GM12891 (cell line): ENCODE measurements at regions not wholly inside any gene's neighbourhood (a gene's known extent, or its start where the extent isn't known, plus 50 kb on each side); places are given as distances from the start of the nearest gene placed in this dataset.

Source experiments
- PAX5 ChIP-seq: IDR thresholded peaks from 2 replicates; pipeline ENCODE4 v1.6.1; 2011; ENCODE audit warnings: low read length, moderate library complexity, mild to moderate bottlenecking; ENCODE audit not compliant: insufficient read depth, severe bottlenecking
- POLR2A ChIP-seq: IDR thresholded peaks from 2 replicates; pipeline ENCODE4 v1.6.1; 2011; ENCODE audit warnings: low read depth, low read length, control low read depth
- POLR2AphosphoS5 ChIP-seq: IDR thresholded peaks from 2 replicates; pipeline ENCODE4 v1.6.1; 2011; ENCODE audit warnings: low read depth, low read length, control low read depth
- TAF1 ChIP-seq: IDR thresholded peaks from 2 replicates; pipeline ENCODE4 v1.6.1; 2011; ENCODE audit warnings: low read depth, low read length, control low read depth

DNA sequence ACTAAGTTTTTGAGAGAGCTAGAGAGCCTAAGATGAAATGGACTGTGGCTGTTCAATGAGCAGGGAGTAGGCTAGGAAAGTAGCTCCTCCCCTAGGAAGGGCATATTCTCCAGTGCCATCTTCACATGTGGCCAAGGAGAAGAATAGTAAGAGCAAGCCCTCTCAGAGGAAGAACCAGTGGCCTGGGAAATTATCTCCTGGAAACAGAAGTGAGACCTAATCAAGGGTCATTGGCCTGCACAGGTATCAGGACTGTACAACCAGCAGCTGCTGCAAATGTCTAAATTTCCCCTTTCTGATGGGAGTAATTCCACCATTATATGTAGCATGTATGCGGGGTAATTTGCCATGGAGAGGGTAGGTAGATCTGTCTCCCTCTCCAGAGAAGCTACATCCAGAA is 334.8 kb upstream of the RASGEF1B start:
- no peak for TF ChIP-seq POLR2AphosphoS5
- TF ChIP-seq POLR2A, result no peak
- TF ChIP-seq PAX5, result no peak
- TF ChIP-seq TAF1, result no peak
